HFFc6 (cell line): ENCODE measurements at regions not wholly inside any gene's neighbourhood (a gene's known extent, or its start where the extent isn't known, plus 50 kb on each side); places are given as distances from the start of the nearest gene placed in this dataset.
A peak's percentile ranks its signal among the peaks of the same experiment; 100 is the strongest.
"Not testable (repeated sequence)": the region's sequence is repeated elsewhere in the genome, so short reads cannot be mapped to it uniquely, and the experiment has no call there.

Experiments used
- DNase-seq: peaks from one replicate; pipeline ENCODE4 v3.0.0-alpha.2; 2018
- H3K27ac Mint-ChIP-seq: 2 replicates; pipeline ENCODE4 v1.8.0; 2020; ENCODE audit warnings: mild to moderate bottlenecking, mixed read lengths
- H3K27me3 Mint-ChIP-seq: 2 replicates; pipeline ENCODE4 v1.8.0; 2021; ENCODE audit warnings: mild to moderate bottlenecking, moderate library complexity, mixed read lengths; ENCODE audit not compliant: insufficient read depth
- H3K36me3 Mint-ChIP-seq: 2 replicates; pipeline ENCODE4 v1.8.0; 2021; ENCODE audit warnings: low read depth, mixed read lengths
- H3K4me1 Mint-ChIP-seq: 2 replicates; pipeline ENCODE4 v1.8.0; 2020; ENCODE audit warnings: low read depth, mixed read lengths
- H3K4me3 Mint-ChIP-seq: 2 replicates; pipeline ENCODE4 v1.8.0; 2020; ENCODE audit warnings: mild to moderate bottlenecking, moderate library complexity, mixed read lengths
- H3K9me3 Mint-ChIP-seq: 2 replicates; pipeline ENCODE4 v1.8.0; 2020; ENCODE audit warnings: mild to moderate bottlenecking, mixed read lengths
- CTCF ChIP-seq: fragments of 200-600 bp; sonication (generic); IDR thresholded peaks from 2 replicates; pipeline ENCODE4 v1.5.0; 2021; ENCODE audit warnings: antibody characterized with exemption, mild to moderate bottlenecking

GRCh38 chr2:87217741-87218410 lies 196.2 kb upstream of the PLGLB1 start:
- not testable (repeated sequence) for H3K36me3 Mint-ChIP-seq, H3K27me3 Mint-ChIP-seq, H3K9me3 Mint-ChIP-seq, H3K4me3 Mint-ChIP-seq, H3K27ac Mint-ChIP-seq
- peaks cover 15% of the 10 kb centered on the region for H3K4me1 Mint-ChIP-seq
- DNase-seq = peak; percentile 0
- peak; percentile 72 for TF ChIP-seq CTCF

GRCh38 chr2:87220651-87221050 lies 199.0 kb upstream of the PLGLB1 start:
- not testable (repeated sequence) for H3K4me3 Mint-ChIP-seq, H3K27ac Mint-ChIP-seq, H3K36me3 Mint-ChIP-seq, H3K27me3 Mint-ChIP-seq, DNase-seq, H3K9me3 Mint-ChIP-seq
- H3K4me1 Mint-ChIP-seq = peaks cover 20% of the 10 kb centered on the region

GRCh38 chr2:87222131-87222530 lies 200.5 kb upstream of the PLGLB1 start:
- not testable (repeated sequence) for H3K27ac Mint-ChIP-seq, H3K9me3 Mint-ChIP-seq, H3K27me3 Mint-ChIP-seq, H3K36me3 Mint-ChIP-seq
- H3K4me1 Mint-ChIP-seq = peaks cover 20% of the 10 kb centered on the region
- peak; percentile 58 for DNase-seq
- peak overlapping the region; percentile 64; the same call in 1 of the 2 replicates for H3K4me3 Mint-ChIP-seq

GRCh38 chr2:87223873-87224272 lies 202.2 kb upstream of the PLGLB1 start:
- not testable (repeated sequence) for H3K9me3 Mint-ChIP-seq, H3K4me3 Mint-ChIP-seq, DNase-seq, H3K27ac Mint-ChIP-seq, H3K36me3 Mint-ChIP-seq, H3K27me3 Mint-ChIP-seq
- peaks cover 20% of the 10 kb centered on the region for H3K4me1 Mint-ChIP-seq

GRCh38 chr2:87229091-87229689 lies 207.5 kb upstream of the PLGLB1 start:
- peak; percentile 15 for DNase-seq
- peaks cover 11% of the 10 kb centered on the region for H3K4me1 Mint-ChIP-seq
- 0 out of 2 replicates have a peak overlapping the region, but pooled peaks have one; percentile 30 for H3K4me3 Mint-ChIP-seq
- H3K9me3 Mint-ChIP-seq, H3K27ac Mint-ChIP-seq, H3K36me3 Mint-ChIP-seq, H3K27me3 Mint-ChIP-seq: not testable (repeated sequence)
- TF ChIP-seq CTCF = peak; percentile 82

GRCh38 chr2:87229964-87230363 lies 208.3 kb upstream of the PLGLB1 start:
- H3K36me3 Mint-ChIP-seq, H3K4me3 Mint-ChIP-seq, DNase-seq, H3K27ac Mint-ChIP-seq, H3K9me3 Mint-ChIP-seq, H3K27me3 Mint-ChIP-seq: not testable (repeated sequence)
- peaks cover 11% of the 10 kb centered on the region for H3K4me1 Mint-ChIP-seq

- H3K27me3 Mint-ChIP-seq, H3K4me3 Mint-ChIP-seq, H3K4me1 Mint-ChIP-seq, H3K27ac Mint-ChIP-seq, H3K36me3 Mint-ChIP-seq, H3K9me3 Mint-ChIP-seq, DNase-seq: not testable (repeated sequence)
Measured at GRCh38 chr2:87235333-87235981, 213.8 kb upstream of the PLGLB1 start.

GRCh38 chr2:87237570-87238336 lies 216.1 kb upstream of the PLGLB1 start:
- H3K9me3 Mint-ChIP-seq, H3K36me3 Mint-ChIP-seq, H3K27me3 Mint-ChIP-seq, H3K4me1 Mint-ChIP-seq, H3K27ac Mint-ChIP-seq, H3K4me3 Mint-ChIP-seq, DNase-seq: not testable (repeated sequence)
